K562 (cell line): ENCODE measurements at regions not wholly inside any gene's neighbourhood (a gene's known extent, or its start where the extent isn't known, plus 50 kb on each side); places are given as distances from the start of the nearest gene placed in this dataset.

Experiments
- ATAC-seq: fragments of 200-7000 bp; cut with Tn5 transposase; 3 replicates; pipeline ENCODE4 v1.9.1; 2020; ENCODE audit warnings: moderate library complexity
- BruUV-seq: library from RNA; stranded (reverse); fragments of 400-500 nt; replicated peaks from 2 replicates; lab custom pipeline; 2021; lab: Mats Ljungman, UMichigan
- CTCF ChIA-PET: fragments of 300-600 bp; formaldehyde crosslinking; extraction: SDS; loops from one replicate; lab custom pipeline; 2021; ENCODE audit warnings: low intra/inter-chr PET ratio; lab: Yijun Ruan, JAX
- POLR2A ChIA-PET: fragments of 300-600, 350-650 bp; sonication (Branson Sonifier 250); formaldehyde crosslinking; extraction: SDS; loops from one replicate; lab custom pipeline; 2021; ENCODE audit warnings: antibody characterized with exemption, inconsistent platforms; lab: Yijun Ruan, JAX
- DNase-seq, 4 experiments: peaks; one replicate each; pipeline versions ENCODE4 v3.0.0 to v3.0.0-alpha.2; 2011 to 2018; ENCODE audit warnings: low spot score in 3 of 4, mixed read lengths in 3 of 4; ENCODE audit errors: extremely low read depth in 1 of 4
- FAIRE-seq: peaks from 2 replicates; lab custom pipeline; 2011; peaks lifted over from hg19 to GRCh38; lab: Jason Lieb, UNC
- H2AFZ ChIP-seq: 2 replicates; pipeline ENCODE4 v1.6.0; 2011; ENCODE audit warnings: low read depth, low read length, control low read depth, inconsistent platforms
- H3K27ac ChIP-seq: fragments of 200-600 bp; 3 replicates; pipeline ENCODE4 v1.8.0; 2011; ENCODE audit warnings: low read depth, mild to moderate bottlenecking, control low read depth, inconsistent platforms, low read length, moderate library complexity, mixed read lengths; ENCODE audit errors: extremely low read depth
- H3K27me3 ChIP-seq, 2 experiments: fragments of 300-600 bp in 1 of 2; 2 replicates in 1 of 2; 3 replicates in 1 of 2; pipeline versions ENCODE4 v1.6.0 to v1.8.0; 2011; ENCODE audit warnings: inconsistent platforms in 2 of 2, low read length in 2 of 2, mild to moderate bottlenecking in 1 of 2, mixed read lengths in 1 of 2, moderate library complexity in 1 of 2; ENCODE audit not compliant: control insufficient read depth in 2 of 2, insufficient read depth in 2 of 2
- H3K36me3 ChIP-seq: fragments of 300-600 bp; 3 replicates; pipeline ENCODE4 v1.8.0; 2011; ENCODE audit warnings: mild to moderate bottlenecking, low read length, inconsistent platforms; ENCODE audit not compliant: control insufficient read depth, insufficient read depth
- H3K4me1 ChIP-seq, 2 experiments: fragments of 200-600 bp in 1 of 2; replicated peaks in 1 of 2; 2 replicates in 1 of 2; 3 replicates in 1 of 2; pipeline versions ENCODE4 v1.5.1 to v1.8.0; 2011; ENCODE audit warnings: inconsistent platforms in 2 of 2, low read length in 2 of 2, mild to moderate bottlenecking in 1 of 2, mixed read lengths in 1 of 2, moderate library complexity in 1 of 2; ENCODE audit not compliant: control insufficient read depth in 2 of 2, insufficient read depth in 2 of 2
- H3K4me2 ChIP-seq: 2 replicates; pipeline ENCODE4 v1.6.1; 2011; ENCODE audit warnings: low read length, control low read depth, inconsistent platforms, mixed read lengths; ENCODE audit not compliant: insufficient read depth
- H3K4me3 ChIP-seq: fragments of 200-600 bp; sonication (generic), shearing (Covaris generic); 2 replicates; pipeline ENCODE4 v1.5.1; 2016; ENCODE audit warnings: control low read depth, inconsistent platforms
- H3K79me2 ChIP-seq: fragments of 200-600 bp; 3 replicates; pipeline ENCODE4 v1.8.0; 2011; ENCODE audit warnings: low read length, inconsistent platforms; ENCODE audit not compliant: control insufficient read depth, insufficient read depth
- H3K9ac ChIP-seq, 2 experiments: 2 replicates each; pipeline versions ENCODE4 v1.6.0 to v1.6.1; 2011; ENCODE audit warnings: low read depth in 2 of 2, low read length in 2 of 2, control low read depth in 1 of 2, inconsistent platforms in 1 of 2, mild to moderate bottlenecking in 1 of 2, mixed read lengths in 1 of 2; ENCODE audit not compliant: insufficient read depth in 1 of 2
- H3K9me1 ChIP-seq: one replicate; pipeline ENCODE4 v1.6.0; 2011; ENCODE audit warnings: inconsistent platforms, mild to moderate bottlenecking, low read length, moderate library complexity; ENCODE audit not compliant: control insufficient read depth, insufficient read depth
- H3K9me3 ChIP-seq: replicated peaks from 2 replicates; pipeline ENCODE4 v1.5.1; 2011; ENCODE audit warnings: low read depth, low read length, inconsistent platforms; ENCODE audit not compliant: control insufficient read depth, insufficient read depth
- H4K20me1 ChIP-seq: replicated peaks from 2 replicates; pipeline ENCODE4 v1.6.1; 2011; ENCODE audit warnings: low read length, inconsistent platforms, mixed read lengths; ENCODE audit not compliant: control insufficient read depth, insufficient read depth
- ELK1 ChIP-seq: sonication (generic); formaldehyde crosslinking; IDR thresholded peaks from 2 replicates; pipeline ENCODE4 v1.8.1; 2022; ENCODE audit warnings: missing genetic modification reagents
- ESRRB ChIP-seq: fragments of 250-450 bp; sonication (Bioruptor Pico); IDR thresholded peaks from 2 replicates; pipeline ENCODE4 v1.5.0; 2020; ENCODE audit warnings: mild to moderate bottlenecking, moderate library complexity, borderline replicate concordance
- FOXJ3 ChIP-seq: sonication (generic); formaldehyde crosslinking; IDR thresholded peaks from 2 replicates; pipeline ENCODE4 v1.4.0; 2020; ENCODE audit warnings: mild to moderate bottlenecking, missing genetic modification reagents
- JUN ChIP-seq, 2 experiments: sonication (generic) in 1 of 2; formaldehyde crosslinking in 1 of 2; IDR thresholded peaks; 2 replicates each; pipeline versions ENCODE4 v1.6.1 to v1.8.0; 2012 to 2022; ENCODE audit warnings: borderline replicate concordance in 2 of 2, mild to moderate bottlenecking in 2 of 2, improper control_type of control experiment in 1 of 2, low read depth in 1 of 2, low read length in 1 of 2, missing genetic modification reagents in 1 of 2
- MYNN ChIP-seq, 2 experiments: sonication (generic); formaldehyde crosslinking in 1 of 2; IDR thresholded peaks; 2 replicates each; pipeline versions ENCODE4 v1.5.0 to v1.6.1; 2016 to 2020; ENCODE audit warnings: antibody characterized with exemption in 1 of 2, missing genetic modification reagents in 1 of 2
- PYGO2 ChIP-seq: fragments of 450-650 bp; IDR thresholded peaks from 2 replicates; pipeline ENCODE4 v1.6.1; 2016; ENCODE audit warnings: mild to moderate bottlenecking, missing genetic modification characterization, moderate library complexity, missing compliant biosample characterization
- SMAD1 ChIP-seq: fragments of 150-350 bp; IDR thresholded peaks from 2 replicates; pipeline ENCODE4 v1.6.1; 2014; ENCODE audit warnings: low read length, low read depth; ENCODE audit not compliant: partially characterized antibody
- SMAD3 ChIP-seq: fragments of 450-650 bp; formaldehyde crosslinking; conservative IDR thresholded peaks from 2 replicates; pipeline ENCODE4 v1.4.0; 2020; ENCODE audit warnings: mild to moderate bottlenecking
- STAT5B ChIP-seq: fragments of 250-450 bp; sonication (Bioruptor Pico); IDR thresholded peaks from 2 replicates; pipeline ENCODE4 v1.8.0; 2021; ENCODE audit warnings: mild to moderate bottlenecking, inconsistent platforms
- TCFL5 ChIP-seq: fragments of 250-450 bp; sonication (Bioruptor Pico); conservative IDR thresholded peaks from 2 replicates; pipeline ENCODE4 v1.6.1; 2021; ENCODE audit warnings: mild to moderate bottlenecking, moderate library complexity, matching md5 sums
- UBTF ChIP-seq, 2 experiments: IDR thresholded peaks; 2 replicates each; pipeline ENCODE4 v1.6.1; 2012; ENCODE audit warnings: improper control_type of control experiment in 2 of 2, low read depth in 2 of 2, low read length in 2 of 2, borderline replicate concordance in 1 of 2
- ZNF217 ChIP-seq: sonication (generic); formaldehyde crosslinking; IDR thresholded peaks from 2 replicates; pipeline ENCODE4 v1.8.0; 2022; ENCODE audit warnings: mild to moderate bottlenecking, missing genetic modification reagents
- WGBS: fragments of 100-300 bp; shearing (Covaris generic); methylation state at CpG from one replicate; pipeline ENCODE4 v1.1.6; 2016; ENCODE audit warnings: low coverage, mixed read lengths; ENCODE audit not compliant: insufficient coverage; ENCODE audit errors: missing lambda C conversion rate; 5-methylcytosine and 5-hydroxymethylcytosine counted together
- in situ Hi-C: fragments of 300-500 bp; cut with MboI; formaldehyde crosslinking; loops from 4 replicates; pipeline ENCODE4 v1.15.0; 2018; ENCODE audit warnings: inconsistent platforms, mixed read lengths
- intact Hi-C: fragments of 100-400 bp; cut with micrococcal nuclease; formaldehyde crosslinking; loops from 2 replicates; pipeline ENCODE4 v1.14.2; 2022
- TF ChIP-seq, protein P1 (sequence below): fragments of 250-450 bp; sonication (Bioruptor Pico); IDR thresholded peaks from 2 replicates; pipeline ENCODE4 v1.8.0; 2022; ENCODE audit warnings: moderate library complexity, mild to moderate bottlenecking, inconsistent platforms

GRCh38 chr21:22278366-22278765, 1280.2 kb downstream of the NCAM2 start:
- H3K4me3 ChIP-seq, result no peak overlapping the region
- POLR2A ChIA-PET, result interaction anchor here (0.6 kb wide), 1 partner anchor 51 kb away, joined by 3 read pairs; no protein-coding TSS in a partner anchor
- DNase-seq (no peak), FAIRE-seq (no peak), ATAC-seq (no peak)
- H3K36me3 ChIP-seq, result no peaks in the 10 kb centered on the region
- H3K79me2 ChIP-seq, result no peaks in the 10 kb centered on the region
- H3K27me3 ChIP-seq, result no peaks in the 10 kb centered on the region
- no peaks in the 10 kb centered on the region for H4K20me1 ChIP-seq
- H3K4me2 ChIP-seq, result no peak overlapping the region
- H3K9ac ChIP-seq, result no peak overlapping the region
- in situ Hi-C loops, result no loop called here
- no peak overlapping the region for H2AFZ ChIP-seq
- no peaks in the 10 kb centered on the region for H3K9me3 ChIP-seq
- no peaks in the 10 kb centered on the region for H3K4me1 ChIP-seq
- H3K9me1 ChIP-seq, result no peaks in the 10 kb centered on the region
- CTCF ChIA-PET, result no interaction called here
- 57% methylated on average over 2 of the region's 2 CpGs for WGBS
- H3K27ac ChIP-seq, result no peak overlapping the region
- intact Hi-C loops, result no loop called here
- TF ChIP-seq SMAD1 (no peak), MYNN (IDR thresholded peaks at IDR 0.05) (no peak), MYNN (CRISPR knock-in tag; IDR thresholded peaks at IDR 0.05) (no peak), ZNF217 (CRISPR knock-in tag) (no peak), FOXJ3 (no peak), ELK1 (CRISPR knock-in tag) (no peak), SMAD3 (CRISPR knock-in tag) (no peak), UBTF (IDR thresholded peaks at IDR 0.05; ENCODE audit: borderline replicate concordance in 1 of 2, low read depth in 2 of 2, low read length in 2 of 2) (no peak), JUN (IDR thresholded peaks at IDR 0.05; ENCODE audit: borderline replicate concordance, low read depth, low read length) (no peak), JUN (CRISPR knock-in tag; IDR thresholded peaks at IDR 0.05; ENCODE audit: borderline replicate concordance) (no peak), STAT5B (CRISPR knock-in tag) (no peak), PYGO2 (tag) (no peak), TCFL5 (CRISPR knock-in tag) (no peak), ESRRB (CRISPR knock-in tag) (no peak)
- TF ChIP-seq, protein P1, sequence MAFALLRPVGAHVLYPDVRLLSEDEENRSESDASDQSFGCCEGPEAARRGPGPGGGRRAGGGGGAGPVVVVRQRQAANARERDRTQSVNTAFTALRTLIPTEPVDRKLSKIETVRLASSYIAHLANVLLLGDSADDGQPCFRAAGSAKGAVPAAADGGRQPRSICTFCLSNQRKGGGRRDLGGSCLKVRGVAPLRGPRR, result no peak
- BruUV-seq, result no TSS peak
